Gastrocnemius medialis (tissue), 4 donors: ENCODE measurements at regions not wholly inside any gene's neighbourhood (a gene's known extent, or its start where the extent isn't known, plus 50 kb on each side); places are given as distances from the start of the nearest gene placed in this dataset.

Source experiments
- ATAC-seq, 2 donors: fragments of 150-250 bp; one replicate each; pipeline ENCODE4 v1.9.1; 2016
- DNase-seq, 2 donors: peaks; one replicate each; pipeline ENCODE4 v3.0.0-alpha.2; 2019
- H3K27ac ChIP-seq, 4 donors: fragments of 200-600 bp; sonication (generic); 1 replicate in 1 of 4; 2 replicates in 3 of 4; pipeline ENCODE4 v1.5.1; 2016 to 2018; ENCODE audit warnings: mild to moderate bottlenecking in 2 of 4, moderate library complexity in 1 of 4
- H3K27me3 ChIP-seq, 3 donors: fragments of 200-600 bp; sonication (generic) in 2 of 3; 1 replicate in 1 of 3; 2 replicates in 2 of 3; pipeline versions ENCODE4 v1.5.1 to v1.6.0; 2016 to 2019; ENCODE audit warnings: mild to moderate bottlenecking in 1 of 3, moderate library complexity in 1 of 3
- H3K36me3 ChIP-seq, 2 donors: fragments of 200-600 bp; sonication (generic) in 1 of 2; one replicate each; pipeline ENCODE4 v1.5.1; 2017 to 2018
- H3K4me1 ChIP-seq, 2 donors: fragments of 200-600 bp; sonication (generic) in 1 of 2; one replicate each; pipeline ENCODE4 v1.5.1; 2016 to 2017; ENCODE audit warnings: mild to moderate bottlenecking in 2 of 2
- H3K4me3 ChIP-seq, 4 donors: fragments of 200-600 bp; sonication (generic) in 3 of 4; 1 replicate in 1 of 4; 2 replicates in 3 of 4; pipeline ENCODE4 v1.5.1; 2016 to 2019; ENCODE audit warnings: mild to moderate bottlenecking in 2 of 4
- H3K9me3 ChIP-seq, 3 donors: fragments of 200-600 bp; sonication (generic) in 2 of 3; 1 replicate in 1 of 3; 2 replicates in 2 of 3; pipeline ENCODE4 v1.5.1; 2016 to 2019
- POLR2A ChIP-seq, 2 donors: fragments of 450-650 bp; IDR thresholded peaks; one replicate each; pipeline ENCODE4 v1.6.1; 2017; ENCODE audit warnings: antibody characterized with exemption in 2 of 2, mild to moderate bottlenecking in 2 of 2, moderate library complexity in 2 of 2
- in situ Hi-C, 4 donors: fragments of 200-750 bp; cut with MboI; loops; one replicate each; pipeline versions ENCODE4 v1.15.0 to v1.8.0; 2017; ENCODE audit warnings: low sequenced_read_pairs in 4 of 4
- intact Hi-C: fragments of 100-400 bp; cut with DNase I; formaldehyde crosslinking; loops from one replicate; pipeline ENCODE4 v1.15.1; 2023; ENCODE audit warnings: low total_unique reads
- TF ChIP-seq, protein P1 (sequence below), 5 experiments: fragments of 450-650 bp in 3 of 5; fragments of 200-600 bp in 2 of 5; sonication (generic) in 2 of 5; IDR thresholded peaks in 4 of 5; conservative IDR thresholded peaks in 1 of 5; 1 replicate in 4 of 5; 2 replicates in 1 of 5; pipeline ENCODE4 v1.5.1; 2016 to 2019; ENCODE audit warnings: antibody characterized with exemption in 5 of 5, mild to moderate bottlenecking in 3 of 5, moderate library complexity in 3 of 5

- Histone ChIP-seq H3K27ac (no peak overlapping the region), H3K4me1 (no peaks in the 10 kb centered on the region), H3K36me3 (no peaks in the 10 kb centered on the region), H3K9me3 (no peaks in the 10 kb centered on the region), H3K4me3 (no peak overlapping the region), H3K27me3 (peaks cover 0 to 3% (median 0%) of the 10 kb centered on the region in 3 donors)
- ATAC-seq (no peak), DNase-seq (no peak)
- in situ Hi-C loops (no loop called here), intact Hi-C loops (no loop called here)
- TF ChIP-seq POLR2A (IDR thresholded peaks at IDR 0.05), result no peak
- TF ChIP-seq, protein P1, sequence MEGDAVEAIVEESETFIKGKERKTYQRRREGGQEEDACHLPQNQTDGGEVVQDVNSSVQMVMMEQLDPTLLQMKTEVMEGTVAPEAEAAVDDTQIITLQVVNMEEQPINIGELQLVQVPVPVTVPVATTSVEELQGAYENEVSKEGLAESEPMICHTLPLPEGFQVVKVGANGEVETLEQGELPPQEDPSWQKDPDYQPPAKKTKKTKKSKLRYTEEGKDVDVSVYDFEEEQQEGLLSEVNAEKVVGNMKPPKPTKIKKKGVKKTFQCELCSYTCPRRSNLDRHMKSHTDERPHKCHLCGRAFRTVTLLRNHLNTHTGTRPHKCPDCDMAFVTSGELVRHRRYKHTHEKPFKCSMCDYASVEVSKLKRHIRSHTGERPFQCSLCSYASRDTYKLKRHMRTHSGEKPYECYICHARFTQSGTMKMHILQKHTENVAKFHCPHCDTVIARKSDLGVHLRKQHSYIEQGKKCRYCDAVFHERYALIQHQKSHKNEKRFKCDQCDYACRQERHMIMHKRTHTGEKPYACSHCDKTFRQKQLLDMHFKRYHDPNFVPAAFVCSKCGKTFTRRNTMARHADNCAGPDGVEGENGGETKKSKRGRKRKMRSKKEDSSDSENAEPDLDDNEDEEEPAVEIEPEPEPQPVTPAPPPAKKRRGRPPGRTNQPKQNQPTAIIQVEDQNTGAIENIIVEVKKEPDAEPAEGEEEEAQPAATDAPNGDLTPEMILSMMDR (IDR thresholded peaks at IDR 0.05 in 4 of 5, conservative IDR thresholded peaks at IDR 0.05 in 1 of 5), result no peak
These were observed 159.0 kb upstream of the BACE2 start for GRCh38 chr21:41008974-41009373.

DNA sequence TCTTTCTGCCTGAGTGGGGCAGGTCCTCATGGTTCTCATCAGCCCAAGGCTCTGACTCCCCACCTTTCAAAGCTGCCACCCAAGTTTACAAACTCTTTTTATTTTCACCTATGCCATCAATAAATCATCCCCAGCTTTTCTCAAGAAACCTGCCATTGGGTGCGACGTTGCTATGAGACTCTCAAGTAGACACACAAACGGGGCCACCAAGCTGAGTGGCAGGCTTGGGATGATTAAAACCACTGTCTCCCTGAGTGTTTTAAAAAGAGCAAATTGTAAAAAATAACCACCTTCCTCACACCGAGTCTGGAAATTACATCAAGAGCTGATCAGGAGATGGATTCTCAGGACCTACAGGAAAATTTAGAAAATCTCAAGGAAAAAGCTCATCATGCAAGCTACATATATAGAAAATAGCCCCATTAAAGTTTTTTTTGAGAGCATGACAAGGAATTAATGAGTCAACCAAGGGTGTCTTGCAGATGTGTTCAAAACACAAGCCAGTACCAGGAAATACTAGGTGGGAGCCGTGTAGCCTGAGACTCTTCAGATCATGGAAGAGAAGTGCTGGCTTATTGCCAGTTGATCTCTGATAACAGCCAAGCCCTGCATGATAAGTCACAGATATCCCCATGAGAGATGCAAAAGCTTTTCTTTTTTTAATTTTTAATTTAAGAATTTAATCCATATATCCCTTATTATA is 158.4 kb upstream of the BACE2 start:
- ATAC-seq (no peak), DNase-seq (no peak)
- no peaks in the 10 kb centered on the region for H3K9me3 ChIP-seq
- intact Hi-C loops, result no loop called here
- no peaks in the 10 kb centered on the region for H3K36me3 ChIP-seq
- no peak overlapping the region for H3K27ac ChIP-seq
- peaks cover 0 to 3% (median 0%) of the 10 kb centered on the region in 3 donors for H3K27me3 ChIP-seq
- TF ChIP-seq POLR2A (IDR thresholded peaks at IDR 0.05), result no peak
- TF ChIP-seq, protein P1 (IDR thresholded peaks at IDR 0.05 in 4 of 5, conservative IDR thresholded peaks at IDR 0.05 in 1 of 5), result no peak
- H3K4me3 ChIP-seq, result no peak overlapping the region
- H3K4me1 ChIP-seq, result no peaks in the 10 kb centered on the region
- in situ Hi-C loops, result no loop called here

DNA sequence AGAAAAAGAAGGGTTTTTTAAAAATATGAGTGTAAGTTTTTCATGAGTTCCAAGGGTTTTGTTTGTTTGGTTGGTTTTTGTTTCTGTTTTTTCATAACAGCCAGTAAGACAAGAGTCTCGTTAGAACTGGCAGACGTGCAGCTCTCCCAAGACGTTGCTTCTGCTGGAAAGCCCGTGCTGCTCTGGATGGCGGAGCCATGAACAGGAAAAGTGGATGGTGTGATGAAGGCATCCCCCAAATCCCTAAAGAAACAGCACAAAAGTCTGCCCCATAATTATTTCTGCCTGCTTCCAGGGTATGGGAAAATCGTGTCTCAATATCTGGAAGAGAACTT is 157.9 kb upstream of the BACE2 start:
- no peak for TF ChIP-seq POLR2A (IDR thresholded peaks at IDR 0.05)
- TF ChIP-seq, protein P1 (IDR thresholded peaks at IDR 0.05 in 4 of 5, conservative IDR thresholded peaks at IDR 0.05 in 1 of 5), result no peak
- Histone ChIP-seq H3K4me1 (no peaks in the 10 kb centered on the region), H3K4me3 (no peak overlapping the region), H3K27ac (no peak overlapping the region), H3K9me3 (no peaks in the 10 kb centered on the region), H3K27me3 (peaks cover 0 to 3% (median 0%) of the 10 kb centered on the region in 3 donors), H3K36me3 (no peaks in the 10 kb centered on the region)
- intact Hi-C loops (no loop called here), in situ Hi-C loops (no loop called here)
- ATAC-seq, result no peak
- DNase-seq, result no peak

DNA sequence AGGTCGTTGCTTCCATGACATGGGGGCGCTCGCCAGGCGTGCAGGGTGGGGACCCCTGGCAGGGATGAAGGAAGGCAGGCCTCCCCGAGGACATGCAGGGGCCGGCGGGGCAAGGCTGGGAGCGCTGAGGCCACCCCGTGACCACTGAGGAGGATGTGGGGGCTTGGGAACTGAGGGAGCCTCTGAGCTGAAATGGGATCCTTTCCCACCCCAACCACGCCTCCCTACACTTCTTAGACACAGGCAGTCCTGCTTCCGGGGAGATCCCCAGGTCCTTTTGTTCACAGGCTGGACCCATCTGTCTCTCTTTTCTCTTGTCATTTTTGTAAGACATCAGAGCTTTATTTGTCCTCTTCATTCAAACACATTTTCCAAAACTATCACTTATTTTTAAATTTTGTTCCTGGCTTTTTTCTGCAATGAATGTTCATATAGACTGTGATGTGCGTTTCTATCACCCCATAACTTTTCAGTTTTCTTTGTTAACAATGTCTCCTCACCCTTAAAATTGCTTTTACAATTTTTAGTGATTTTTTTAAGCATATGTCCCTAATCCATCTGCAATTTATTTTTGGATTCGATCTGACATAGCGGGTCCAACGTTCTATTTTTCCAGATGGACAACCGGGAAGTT is 156.7 kb upstream of the BACE2 start:
- in situ Hi-C loops (no loop called here), intact Hi-C loops (no loop called here)
- H3K27me3 ChIP-seq, result peaks cover 0 to 3% (median 0%) of the 10 kb centered on the region in 3 donors
- no peaks in the 10 kb centered on the region for H3K4me1 ChIP-seq
- H3K9me3 ChIP-seq, result no peaks in the 10 kb centered on the region
- no peaks in the 10 kb centered on the region for H3K36me3 ChIP-seq
- ATAC-seq, result no peak
- no peak overlapping the region for H3K4me3 ChIP-seq
- no peak for TF ChIP-seq POLR2A (IDR thresholded peaks at IDR 0.05)
- TF ChIP-seq, protein P1 (IDR thresholded peaks at IDR 0.05 in 4 of 5, conservative IDR thresholded peaks at IDR 0.05 in 1 of 5), result no peak
- no peak overlapping the region for H3K27ac ChIP-seq
- DNase-seq, result no peak
